Prostate gland (tissue), 2 donors: ENCODE measurements at regions not wholly inside any gene's neighbourhood (a gene's known extent, or its start where the extent isn't known, plus 50 kb on each side); places are given as distances from the start of the nearest gene placed in this dataset.

Source experiments
- CTCF ChIP-seq, 4 experiments: fragments of 200-600 bp in 2 of 4; fragments of 450-650 bp in 2 of 4; sonication (generic) in 2 of 4; IDR thresholded peaks; 1 replicate in 3 of 4; 2 replicates in 1 of 4; pipeline ENCODE4 v1.5.1; 2016 to 2019; ENCODE audit warnings: antibody characterized with exemption in 4 of 4, mild to moderate bottlenecking in 2 of 4, moderate library complexity in 2 of 4
- POLR2AphosphoS5 ChIP-seq: sonication (generic); formaldehyde crosslinking; IDR thresholded peaks from one replicate; pipeline ENCODE4 v1.6.1; 2017; ENCODE audit warnings: antibody characterized with exemption

GRCh38 chr5:36459176-36460135 lies 146.9 kb upstream of the SLC1A3 start:
- TF ChIP-seq CTCF (IDR thresholded peaks at IDR 0.05) = no peak
- no peak for TF ChIP-seq POLR2AphosphoS5
